ENCODE measurements at regions not wholly inside any gene's neighbourhood (a gene's known extent, or its start where the extent isn't known, plus 50 kb on each side); places are given as distances from the start of the nearest gene placed in this dataset.
A peak's percentile ranks its signal among the peaks of the same experiment; 100 is the strongest.

- no peak overlapping the region for H3K4me3 ChIP-seq (ENCODE audit: low read depth, low read length)
- no peak for TF ChIP-seq CTCF (IDR thresholded peaks at IDR 0.05; ENCODE audit: borderline replicate concordance, insufficient read depth, low read depth, low read length)
Measured at GRCh38 chr5:74042559-74042958, 416.6 kb downstream of the ARHGEF28 start.

- no peak for TF ChIP-seq CTCF (IDR thresholded peaks at IDR 0.05; ENCODE audit: borderline replicate concordance, insufficient read depth, low read depth, low read length)
- no peak overlapping the region for H3K4me3 ChIP-seq (ENCODE audit: low read depth, low read length)
Measured at GRCh38 chr5:74041913-74042312, 415.9 kb downstream of the ARHGEF28 start.

- H3K4me3 ChIP-seq (ENCODE audit: low read depth, low read length) = no peak overlapping the region
- TF ChIP-seq CTCF (IDR thresholded peaks at IDR 0.05; ENCODE audit: borderline replicate concordance, insufficient read depth, low read depth, low read length) = no peak
Measured at GRCh38 chr5:74040811-74041491, 415.0 kb downstream of the ARHGEF28 start.

- no peak overlapping the region for H3K4me3 ChIP-seq (ENCODE audit: low read depth, low read length)
- no peak for TF ChIP-seq CTCF (IDR thresholded peaks at IDR 0.05; ENCODE audit: borderline replicate concordance, insufficient read depth, low read depth, low read length)
Measured at GRCh38 chr5:74040065-74040551, 414.1 kb downstream of the ARHGEF28 start.

- no peak overlapping the region for H3K4me3 ChIP-seq (ENCODE audit: low read depth, low read length)
- TF ChIP-seq CTCF (IDR thresholded peaks at IDR 0.05; ENCODE audit: borderline replicate concordance, insufficient read depth, low read depth, low read length) = no peak
Measured at GRCh38 chr5:74037321-74037720, 411.3 kb downstream of the ARHGEF28 start.

GRCh38 chr5:74035521-74035937 lies 409.5 kb downstream of the ARHGEF28 start:
- peak; percentile 52; the same call in 1 of the 2 replicates for TF ChIP-seq CTCF (IDR thresholded peaks at IDR 0.05; ENCODE audit: borderline replicate concordance, insufficient read depth, low read depth, low read length)
- no peak overlapping the region for H3K4me3 ChIP-seq (ENCODE audit: low read depth, low read length)

GRCh38 chr5:74034733-74035132 lies 408.7 kb downstream of the ARHGEF28 start:
- no peak for TF ChIP-seq CTCF (IDR thresholded peaks at IDR 0.05; ENCODE audit: borderline replicate concordance, insufficient read depth, low read depth, low read length)
- no peak overlapping the region for H3K4me3 ChIP-seq (ENCODE audit: low read depth, low read length)
